Skin of body (tissue), 1 donor: ENCODE measurements at regions not wholly inside any gene's neighbourhood (a gene's known extent, or its start where the extent isn't known, plus 50 kb on each side); places are given as distances from the start of the nearest gene placed in this dataset.
A peak's percentile ranks its signal among the peaks of the same experiment; 100 is the strongest.

Source experiments
- DNase-seq: peaks from one replicate; lab custom pipeline; 2025; lab: John Stamatoyannopoulos, UW

DNA sequence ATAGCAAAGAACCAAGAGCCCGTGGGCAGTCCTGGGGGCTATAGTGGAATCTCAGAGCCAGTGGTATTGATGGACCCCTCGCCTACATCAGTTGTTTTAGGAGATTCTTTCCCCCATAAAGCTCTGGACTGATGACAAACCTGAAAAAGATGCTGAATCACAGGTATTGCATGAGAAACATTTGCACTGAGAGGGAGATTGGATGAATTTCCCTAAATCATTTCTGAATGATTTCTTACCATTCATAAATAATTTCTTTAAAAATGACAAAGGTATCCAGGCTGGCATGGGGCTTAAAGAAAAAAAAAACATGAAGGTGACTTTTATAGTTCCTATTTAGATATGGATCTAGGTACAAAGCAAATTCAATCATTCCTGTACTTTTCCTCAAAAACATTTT lies 54.0 kb upstream of the SLIT3 start:
- no peak for DNase-seq

- DNase-seq = no peak
These were observed 53.3 kb upstream of the SLIT3 start for GRCh38 chr5:169354263-169354662.

GRCh38 chr5:169352901-169353300 lies 52.0 kb upstream of the SLIT3 start:
- DNase-seq = no peak

GRCh38 chr5:169351721-169352120 lies 50.8 kb upstream of the SLIT3 start:
- DNase-seq = no peak

DNA sequence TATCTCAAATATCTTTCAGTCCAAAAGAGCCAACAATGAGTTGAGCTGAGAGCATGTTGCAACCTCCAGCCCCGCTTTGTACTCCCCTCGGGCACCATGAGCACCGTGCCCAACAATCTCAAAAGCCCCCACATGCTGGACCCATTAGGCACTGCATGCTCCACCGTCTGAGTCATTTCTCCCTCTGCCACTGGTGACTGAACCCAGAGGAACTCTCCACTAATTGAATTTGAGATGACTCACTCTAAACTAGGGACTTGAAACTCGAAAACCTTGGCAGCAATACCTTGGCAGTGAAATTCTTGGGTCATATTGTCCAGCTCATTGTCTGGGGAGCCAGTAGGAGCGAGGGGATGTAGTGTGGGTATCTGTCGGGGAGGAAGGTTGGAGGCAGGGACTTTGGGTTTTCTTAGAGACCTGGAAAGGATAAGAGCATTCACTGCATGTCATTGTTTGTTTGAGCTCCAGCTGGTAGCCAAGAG lies 49.9 kb upstream of the SLIT3 start:
- DNase-seq = peak; percentile 21
